GM12878 (cell line): ENCODE measurements at regions not wholly inside any gene's neighbourhood (a gene's known extent, or its start where the extent isn't known, plus 50 kb on each side); places are given as distances from the start of the nearest gene placed in this dataset.

Source experiments
- CBFB ChIP-seq: IDR thresholded peaks from 2 replicates; pipeline ENCODE4 v1.6.1; 2016; ENCODE audit warnings: antibody characterized with exemption, low read depth
- CEBPZ ChIP-seq: fragments of 150-350 bp; IDR thresholded peaks from 2 replicates; pipeline ENCODE4 v1.6.1; 2016; ENCODE audit warnings: low read depth, low read length
- CREB1 ChIP-seq: IDR thresholded peaks from 2 replicates; pipeline ENCODE4 v1.6.1; 2012; ENCODE audit warnings: low read depth, mild to moderate bottlenecking, inconsistent platforms
- CUX1 ChIP-seq: IDR thresholded peaks from 2 replicates; pipeline ENCODE4 v1.6.1; 2012; ENCODE audit warnings: improper control_type of control experiment, low read depth, low read length; ENCODE audit not compliant: insufficient replicate concordance
- FOS ChIP-seq: IDR thresholded peaks from 3 replicates; pipeline ENCODE4 v1.6.1; 2011; ENCODE audit warnings: borderline replicate concordance; ENCODE audit not compliant: insufficient read length; ENCODE audit errors: extremely low read depth
- FOXK2 ChIP-seq: fragments of 450-650 bp; IDR thresholded peaks from 2 replicates; pipeline ENCODE4 v1.6.1; 2017; ENCODE audit warnings: mild to moderate bottlenecking, moderate library complexity
- IKZF1 ChIP-seq: fragments of 450-650 bp; conservative IDR thresholded peaks from 2 replicates; pipeline ENCODE4 v1.6.1; 2017; ENCODE audit warnings: antibody characterized with exemption, mild to moderate bottlenecking
- NRF1 ChIP-seq: conservative IDR thresholded peaks from 2 replicates; pipeline ENCODE4 v1.6.1; 2011; ENCODE audit warnings: mild to moderate bottlenecking, low read depth, low read length, improper control_type of control experiment
- PRDM15 ChIP-seq: fragments of 450-650 bp; formaldehyde crosslinking; IDR thresholded peaks from 2 replicates; pipeline ENCODE4 v1.4.0; 2020; ENCODE audit warnings: mild to moderate bottlenecking, moderate library complexity
- RAD51 ChIP-seq: fragments of 450-650 bp; IDR thresholded peaks from 2 replicates; pipeline ENCODE4 v1.6.1; 2016; ENCODE audit warnings: moderate library complexity, mild to moderate bottlenecking, inconsistent platforms
- STAT3 ChIP-seq: IDR thresholded peaks from 2 replicates; pipeline ENCODE4 v1.6.1; 2011; ENCODE audit warnings: low read depth, low read length, improper control_type of control experiment
- SUPT20H ChIP-seq: IDR thresholded peaks from 2 replicates; pipeline ENCODE4 v1.6.1; 2011; ENCODE audit warnings: low read depth, mild to moderate bottlenecking, low read length, moderate library complexity, borderline replicate concordance; ENCODE audit not compliant: control insufficient read depth
- TCF12 ChIP-seq: IDR thresholded peaks from 2 replicates; pipeline ENCODE4 v1.6.1; 2011; ENCODE audit warnings: low read depth, mild to moderate bottlenecking, low read length
- ZNF687 ChIP-seq: fragments of 450-650 bp; IDR thresholded peaks from 2 replicates; pipeline ENCODE4 v1.6.1; 2017; ENCODE audit warnings: mild to moderate bottlenecking, moderate library complexity

GRCh38 chr6:111989743-111990142 lies 64.2 kb upstream of the CCN6 start (continued):
- TF ChIP-seq CUX1 (no peak), IKZF1 (no peak), RAD51 (no peak), CBFB (0 out of 2 replicates have a peak, but pooled peaks have one; percentile 10), ZNF687 (no peak), STAT3 (no peak), NRF1 (no peak), TCF12 (no peak), PRDM15 (CRISPR knock-in tag) (no peak), SUPT20H (no peak), CREB1 (0 out of 2 replicates have a peak, but pooled peaks have one; percentile 0), CEBPZ (no peak), FOXK2 (no peak), FOS (no peak)
